ENCODE measurements at regions not wholly inside any gene's neighbourhood (a gene's known extent, or its start where the extent isn't known, plus 50 kb on each side); places are given as distances from the start of the nearest gene placed in this dataset.
A peak's percentile ranks its signal among the peaks of the same experiment; 100 is the strongest.

GRCh38 chr12:116353958-116354357 is 76.5 kb upstream of the MED13L start:
- no peak for ATAC-seq (replicated peaks)
- peaks cover 6% of the 10 kb centered on the region for H3K4me1 Mint-ChIP-seq
- H3K4me3 Mint-ChIP-seq, result no peak overlapping the region
- no peaks in the 10 kb centered on the region for H3K36me3 Mint-ChIP-seq (ENCODE audit: low read depth)
- H3K27ac Mint-ChIP-seq, result peak overlapping the region; percentile 16
- H3K27me3 Mint-ChIP-seq, result peaks cover 3% of the 10 kb centered on the region
- no peaks in the 10 kb centered on the region for H3K9me3 Mint-ChIP-seq

GRCh38 chr12:116354534-116354933 is 77.0 kb upstream of the MED13L start:
- peak overlapping the region; percentile 16 for H3K27ac Mint-ChIP-seq
- H3K36me3 Mint-ChIP-seq (ENCODE audit: low read depth), result no peaks in the 10 kb centered on the region
- H3K4me1 Mint-ChIP-seq, result peaks cover 8% of the 10 kb centered on the region
- H3K4me3 Mint-ChIP-seq, result no peak overlapping the region
- no peaks in the 10 kb centered on the region for H3K9me3 Mint-ChIP-seq
- no peak for ATAC-seq (replicated peaks)
- H3K27me3 Mint-ChIP-seq, result peaks cover 3% of the 10 kb centered on the region

DNA sequence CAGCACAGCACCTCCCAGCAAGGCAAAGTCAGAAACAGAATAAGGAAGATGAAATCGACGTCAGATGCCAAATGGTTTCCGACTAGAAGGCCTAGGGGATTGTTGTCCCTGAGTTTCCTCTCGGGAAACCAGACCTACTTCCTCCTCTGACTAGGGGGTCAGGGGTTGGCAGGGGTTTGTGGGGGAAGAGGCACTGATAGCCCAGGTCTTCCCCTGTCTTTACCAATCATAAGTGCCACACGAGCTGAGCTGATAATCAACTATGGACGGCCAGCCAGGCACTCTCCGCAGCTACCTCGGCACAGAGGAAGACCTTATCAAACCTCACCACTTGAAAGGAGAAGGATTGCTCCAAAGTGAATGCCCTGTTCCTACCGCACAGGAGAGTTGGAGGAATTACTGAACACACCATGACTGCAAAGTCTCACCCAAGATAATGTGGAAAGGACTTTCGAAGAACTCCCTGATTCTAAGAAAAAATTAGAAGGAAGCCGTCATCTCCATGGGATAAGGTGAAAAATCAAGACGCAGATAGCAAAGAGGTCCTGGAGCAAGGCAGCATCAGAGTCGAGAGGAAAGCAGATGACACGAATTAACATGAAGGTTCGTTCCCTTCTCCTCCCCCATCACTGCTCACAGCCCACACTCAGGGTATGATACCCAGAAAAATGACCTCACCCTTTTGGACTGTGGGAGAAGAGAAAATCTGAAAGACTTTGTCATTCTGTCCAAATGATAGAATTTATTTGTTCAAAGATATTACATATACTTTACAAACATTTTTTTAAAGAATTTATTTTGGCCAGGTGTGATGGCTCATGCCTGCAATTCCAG is 77.7 kb upstream of the MED13L start:
- ATAC-seq (replicated peaks), result no peak
- Mint-ChIP-seq H3K27me3 (peaks cover 2% of the 10 kb centered on the region), H3K9me3 (no peaks in the 10 kb centered on the region)

DNA sequence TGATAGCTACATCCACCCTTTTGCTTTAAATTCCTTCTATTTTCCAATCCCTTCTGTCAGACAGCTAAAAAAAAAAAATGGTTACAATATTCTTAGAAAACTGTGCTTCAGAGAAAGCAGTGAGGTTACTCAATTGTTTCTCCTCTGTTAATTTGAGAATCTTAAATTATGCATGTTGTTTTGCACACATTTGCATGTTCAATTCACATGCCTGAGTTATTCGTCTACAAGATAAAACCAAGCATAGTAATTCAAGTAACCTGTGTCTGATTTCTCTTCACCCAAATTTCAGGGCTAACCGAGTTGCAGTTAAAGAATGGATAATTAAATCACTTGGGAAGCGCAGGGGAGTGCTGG is 81.0 kb upstream of the MED13L start:
- Mint-ChIP-seq H3K9me3 (no peaks in the 10 kb centered on the region), H3K27me3 (no peaks in the 10 kb centered on the region), H3K4me3 (peak overlapping the region; percentile 72), H3K36me3 (ENCODE audit: low read depth) (no peaks in the 10 kb centered on the region), H3K27ac (peak overlapping the region; percentile 86), H3K4me1 (peaks cover 14% of the 10 kb centered on the region)
- no peak for ATAC-seq (replicated peaks)

More for the DNA sequence above, 77.7 kb upstream of the MED13L start:
- H3K27ac Mint-ChIP-seq, result no peak overlapping the region
- H3K4me3 Mint-ChIP-seq, result no peak overlapping the region
- peaks cover 8% of the 10 kb centered on the region for H3K4me1 Mint-ChIP-seq
- no peaks in the 10 kb centered on the region for H3K36me3 Mint-ChIP-seq (ENCODE audit: low read depth)

GRCh38 chr12:116358893-116359761 is 81.6 kb upstream of the MED13L start:
- Mint-ChIP-seq H3K27me3 (no peaks in the 10 kb centered on the region), H3K4me3 (peak overlapping the region; percentile 72), H3K36me3 (ENCODE audit: low read depth) (no peaks in the 10 kb centered on the region), H3K27ac (peak overlapping the region; percentile 86), H3K4me1 (peaks cover 14% of the 10 kb centered on the region), H3K9me3 (no peaks in the 10 kb centered on the region)
- ATAC-seq (replicated peaks), result peak; percentile 95

DNA sequence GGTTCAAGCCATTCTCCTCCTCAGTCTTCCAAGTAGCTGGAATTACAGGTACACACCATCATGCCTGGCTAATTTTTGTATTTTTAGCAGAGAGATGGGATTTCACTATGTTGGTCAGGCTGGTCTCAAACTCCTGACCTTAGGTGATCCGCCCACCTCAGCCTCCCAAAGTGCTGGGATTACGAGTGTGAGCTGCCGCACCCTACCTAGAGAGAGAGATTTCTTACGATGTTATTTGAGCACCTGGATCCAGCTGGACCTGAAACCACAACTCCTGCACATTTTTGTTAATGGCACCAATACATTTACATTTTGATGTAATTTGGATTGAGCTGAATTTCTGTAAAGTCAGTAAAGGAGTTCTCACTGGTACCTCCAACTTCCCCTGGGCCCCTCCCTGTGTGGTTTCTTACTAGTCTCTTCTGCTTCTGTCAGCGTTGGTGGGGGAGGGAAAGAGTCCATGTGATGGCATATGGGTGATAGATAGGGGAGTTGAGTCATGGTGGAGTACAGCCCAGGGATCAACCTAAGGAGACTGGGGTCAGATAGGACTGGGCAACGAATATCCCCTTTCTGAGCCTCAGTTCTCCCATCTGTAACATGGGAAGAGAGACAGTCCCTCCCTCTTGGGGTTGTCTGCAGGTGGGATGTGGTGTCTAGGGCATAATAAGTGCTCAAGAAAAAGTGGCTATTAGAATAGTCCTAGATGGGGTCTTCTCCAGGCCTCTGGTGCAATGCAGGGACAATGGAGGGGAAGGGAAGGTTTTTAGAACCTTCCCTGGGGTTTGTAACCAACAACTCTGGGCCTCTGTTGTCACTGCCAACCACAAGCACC is 83.3 kb upstream of the MED13L start:
- H3K27ac Mint-ChIP-seq, result peak overlapping the region; percentile 86

GRCh38 chr12:116361414-116362223 is 84.1 kb upstream of the MED13L start:
- Mint-ChIP-seq H3K27ac (no peak overlapping the region), H3K9me3 (no peaks in the 10 kb centered on the region), H3K27me3 (no peaks in the 10 kb centered on the region), H3K4me3 (no peak overlapping the region), H3K4me1 (peaks cover 14% of the 10 kb centered on the region), H3K36me3 (ENCODE audit: low read depth) (no peaks in the 10 kb centered on the region)
- no peak for ATAC-seq (replicated peaks)

More for the DNA sequence above, 83.3 kb upstream of the MED13L start:
- ATAC-seq (replicated peaks), result peak; percentile 20
- Mint-ChIP-seq H3K4me1 (peaks cover 14% of the 10 kb centered on the region), H3K27me3 (no peaks in the 10 kb centered on the region), H3K9me3 (no peaks in the 10 kb centered on the region), H3K4me3 (peak overlapping the region; percentile 72), H3K36me3 (ENCODE audit: low read depth) (no peaks in the 10 kb centered on the region)

- no peak overlapping the region for H3K27ac Mint-ChIP-seq
- H3K27me3 Mint-ChIP-seq, result no peaks in the 10 kb centered on the region
- no peak for ATAC-seq (replicated peaks)
- no peaks in the 10 kb centered on the region for H3K36me3 Mint-ChIP-seq (ENCODE audit: low read depth)
- peaks cover 6% of the 10 kb centered on the region for H3K4me1 Mint-ChIP-seq
- no peaks in the 10 kb centered on the region for H3K9me3 Mint-ChIP-seq
- H3K4me3 Mint-ChIP-seq, result no peak overlapping the region
Measured at GRCh38 chr12:116365114-116365513, 87.6 kb upstream of the MED13L start.

- H3K36me3 Mint-ChIP-seq (ENCODE audit: low read depth), result no peaks in the 10 kb centered on the region
- peaks cover 3% of the 10 kb centered on the region for H3K4me1 Mint-ChIP-seq
- no peaks in the 10 kb centered on the region for H3K27me3 Mint-ChIP-seq
- H3K27ac Mint-ChIP-seq, result no peak overlapping the region
- no peaks in the 10 kb centered on the region for H3K9me3 Mint-ChIP-seq
- no peak for ATAC-seq (replicated peaks)
- no peak overlapping the region for H3K4me3 Mint-ChIP-seq
Measured at GRCh38 chr12:116365606-116366455, 88.3 kb upstream of the MED13L start.

DNA sequence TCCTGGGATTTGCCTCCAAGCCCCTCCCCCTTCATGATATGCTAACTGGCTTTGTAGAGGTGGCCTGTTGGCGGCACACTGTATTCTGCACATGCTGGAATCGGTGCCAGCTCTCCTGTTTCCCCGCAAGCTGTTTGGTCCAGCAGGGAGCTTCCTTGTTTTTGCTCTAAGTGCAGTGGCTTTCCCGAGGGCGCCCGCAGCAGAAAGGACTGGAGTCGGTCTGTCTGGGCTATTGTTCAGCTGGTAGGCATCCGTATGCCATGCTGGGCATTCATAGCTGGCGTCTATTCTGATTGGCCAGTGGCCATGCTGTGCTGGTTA is 88.9 kb upstream of the MED13L start:
- H3K9me3 Mint-ChIP-seq, result no peaks in the 10 kb centered on the region
- no peak overlapping the region for H3K27ac Mint-ChIP-seq
- ATAC-seq (replicated peaks), result no peak
- no peak overlapping the region for H3K4me3 Mint-ChIP-seq
- no peaks in the 10 kb centered on the region for H3K27me3 Mint-ChIP-seq
- no peaks in the 10 kb centered on the region for H3K36me3 Mint-ChIP-seq (ENCODE audit: low read depth)
- no peaks in the 10 kb centered on the region for H3K4me1 Mint-ChIP-seq

DNA sequence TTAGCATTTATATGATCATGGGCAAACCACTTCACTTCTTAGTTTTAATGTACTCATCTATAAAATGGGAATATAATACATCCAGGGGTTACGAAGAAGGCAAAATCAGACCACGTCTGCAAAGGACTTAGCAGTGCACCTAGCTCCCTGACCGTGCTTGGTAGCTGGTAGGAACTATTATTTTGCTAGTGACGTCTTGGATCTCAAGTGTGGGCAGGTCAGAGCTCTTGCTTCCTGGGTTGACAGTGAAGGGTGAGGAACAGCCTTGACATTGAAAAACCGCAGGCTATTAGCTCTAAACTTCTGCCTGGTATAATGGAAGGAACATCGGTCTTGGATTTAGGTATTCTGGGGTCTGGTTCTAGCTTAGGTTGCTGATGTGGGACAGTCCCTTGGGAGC is 89.3 kb upstream of the MED13L start:
- H3K9me3 Mint-ChIP-seq, result no peaks in the 10 kb centered on the region
- no peak for ATAC-seq (replicated peaks)
- no peaks in the 10 kb centered on the region for H3K4me1 Mint-ChIP-seq
- H3K27me3 Mint-ChIP-seq, result no peaks in the 10 kb centered on the region
- H3K4me3 Mint-ChIP-seq, result no peak overlapping the region
- H3K36me3 Mint-ChIP-seq (ENCODE audit: low read depth), result no peaks in the 10 kb centered on the region
- no peak overlapping the region for H3K27ac Mint-ChIP-seq

- ATAC-seq (replicated peaks), result no peak
- Mint-ChIP-seq H3K4me1 (no peaks in the 10 kb centered on the region), H3K27me3 (no peaks in the 10 kb centered on the region), H3K36me3 (ENCODE audit: low read depth) (no peaks in the 10 kb centered on the region), H3K4me3 (no peak overlapping the region), H3K27ac (no peak overlapping the region), H3K9me3 (no peaks in the 10 kb centered on the region)
Measured at GRCh38 chr12:116368196-116369194, 91.0 kb upstream of the MED13L start.
